GM12878 (cell line): ENCODE measurements at regions not wholly inside any gene's neighbourhood (a gene's known extent, or its start where the extent isn't known, plus 50 kb on each side); places are given as distances from the start of the nearest gene placed in this dataset.

Experiments used
- ATAC-seq: fragments of 200-7000 bp; cut with Tn5 transposase; 3 replicates; pipeline ENCODE4 v1.9.1; 2020; ENCODE audit warnings: mild to moderate bottlenecking, moderate library complexity
- BruUV-seq: library from RNA; stranded (reverse); fragments of 400-500 nt; replicated peaks from 2 replicates; lab custom pipeline; 2021; lab: Mats Ljungman, UMichigan
- CTCF ChIA-PET: fragments of 300-600 bp; sonication (Branson Sonifier 250); formaldehyde crosslinking; extraction: SDS; loops from one replicate; lab custom pipeline; 2021; ENCODE audit warnings: inconsistent platforms; lab: Yijun Ruan, JAX
- POLR2A ChIA-PET: fragments of 350-600 bp; formaldehyde crosslinking; extraction: SDS; loops from one replicate; lab custom pipeline; 2021; ENCODE audit warnings: inconsistent platforms; lab: Charles Lee
- RAD21 ChIA-PET: fragments of 300-600 bp; sonication (Branson Sonifier 250); formaldehyde crosslinking; loops from one replicate; lab custom pipeline; 2023; ENCODE audit warnings: antibody characterized with exemption; ENCODE audit not compliant: unreplicated experiment; lab: Charles Lee
- SMC1A ChIA-PET: fragments of 300-600 bp; sonication (Branson Sonifier 250); formaldehyde crosslinking; loops from one replicate; lab custom pipeline; 2023; ENCODE audit not compliant: unreplicated experiment, uncharacterized antibody; lab: Charles Lee
- DNase-seq: peaks from one replicate; pipeline ENCODE4 v3.0.0-alpha.2; 2011; ENCODE audit warnings: low read depth, low spot score
- FAIRE-seq: peaks from 3 replicates; lab custom pipeline; 2011; peaks lifted over from hg19 to GRCh38; lab: Jason Lieb, UNC
- H2AFZ ChIP-seq: 2 replicates; pipeline ENCODE4 v1.6.0; 2011; ENCODE audit warnings: low read depth, low read length, control low read depth; ENCODE audit not compliant: control insufficient read depth
- H3K27ac ChIP-seq: 2 replicates; pipeline ENCODE4 v1.5.1; 2011; ENCODE audit warnings: control low read depth; ENCODE audit not compliant: control insufficient read depth, insufficient read depth
- H3K27me3 ChIP-seq, 2 experiments: replicated peaks in 1 of 2; 2 replicates each; pipeline versions ENCODE4 v1.6.0 to v1.6.1; 2011; ENCODE audit warnings: low read length in 1 of 2; ENCODE audit not compliant: control insufficient read depth in 2 of 2, insufficient read depth in 2 of 2
- H3K36me3 ChIP-seq, 2 experiments: 2 replicates each; pipeline ENCODE4 v1.5.1; 2011; ENCODE audit warnings: low read length in 1 of 2; ENCODE audit not compliant: control insufficient read depth in 2 of 2, insufficient read depth in 2 of 2
- H3K4me1 ChIP-seq: 2 replicates; pipeline ENCODE4 v1.6.1; 2011; ENCODE audit warnings: mild to moderate bottlenecking, low read length, moderate library complexity, mixed read lengths; ENCODE audit not compliant: control insufficient read depth, insufficient read depth
- H3K4me2 ChIP-seq: 2 replicates; pipeline ENCODE4 v1.6.0; 2011; ENCODE audit warnings: control low read depth; ENCODE audit not compliant: control insufficient read depth, insufficient read depth
- H3K4me3 ChIP-seq: fragments of 200-600 bp; sonication (generic); 2 replicates; pipeline ENCODE4 v1.5.1; 2016
- H3K79me2 ChIP-seq: 2 replicates; pipeline ENCODE4 v1.6.0; 2011; ENCODE audit warnings: low read length; ENCODE audit not compliant: control insufficient read depth, insufficient read depth
- H3K9ac ChIP-seq: 2 replicates; pipeline ENCODE4 v1.8.0; 2011; ENCODE audit warnings: low read length, control low read depth, mixed read lengths; ENCODE audit not compliant: control insufficient read depth, insufficient read depth
- H3K9me3 ChIP-seq: replicated peaks from 3 replicates; pipeline ENCODE4 v1.5.1; 2011; ENCODE audit warnings: mild to moderate bottlenecking, low read length; ENCODE audit not compliant: control insufficient read depth, insufficient read depth
- H4K20me1 ChIP-seq: 2 replicates; pipeline ENCODE4 v1.6.0; 2011; ENCODE audit not compliant: control insufficient read depth, insufficient read depth
- BCLAF1 ChIP-seq: fragments of 450-650 bp; IDR thresholded peaks from 2 replicates; pipeline ENCODE4 v1.6.1; 2017; ENCODE audit warnings: antibody characterized with exemption, mild to moderate bottlenecking, moderate library complexity
- CBX5 ChIP-seq: sonication (generic); IDR thresholded peaks from 2 replicates; pipeline ENCODE4 v1.6.1; 2016; ENCODE audit warnings: low read depth, moderate library complexity, mild to moderate bottlenecking, inconsistent platforms
- NFYA ChIP-seq: IDR thresholded peaks from 2 replicates; pipeline ENCODE4 v1.6.1; 2011; ENCODE audit warnings: low read depth, mild to moderate bottlenecking, low read length, improper control_type of control experiment, borderline replicate concordance
- POLR2AphosphoS2 ChIP-seq: IDR thresholded peaks from 2 replicates; pipeline ENCODE4 v1.6.1; 2011; ENCODE audit warnings: low read depth, mild to moderate bottlenecking, low read length, improper control_type of control experiment, moderate library complexity
- RAD51 ChIP-seq: fragments of 450-650 bp; IDR thresholded peaks from 2 replicates; pipeline ENCODE4 v1.6.1; 2016; ENCODE audit warnings: moderate library complexity, mild to moderate bottlenecking, inconsistent platforms
- USF1 ChIP-seq: IDR thresholded peaks from 2 replicates; pipeline ENCODE4 v1.6.1; 2011; ENCODE audit warnings: borderline replicate concordance, low read depth, mild to moderate bottlenecking, moderate library complexity, mixed read lengths, low read length; ENCODE audit not compliant: insufficient read depth; ENCODE audit errors: extremely low read length
- ZBTB33 ChIP-seq: fragments of 450-650 bp; IDR thresholded peaks from 2 replicates; pipeline ENCODE4 v1.6.1; 2017; ENCODE audit warnings: mild to moderate bottlenecking
- ZNF274 ChIP-seq: IDR thresholded peaks from one replicate; pipeline ENCODE4 v1.8.0; 2011; ENCODE audit not compliant: insufficient read length, insufficient read depth
- WGBS: methylation state at CpG from one replicate; pipeline ENCODE4 v1.1.6; 2016; ENCODE audit warnings: low lambda C conversion rate; ENCODE audit not compliant: insufficient replicate concordance, insufficient coverage; ENCODE audit errors: missing lambda C conversion rate; 5-methylcytosine and 5-hydroxymethylcytosine counted together
- in situ Hi-C: fragments of 300-500 bp; cut with MboI; formaldehyde crosslinking; loops from 9 replicates; pipeline ENCODE4 v1.14.3; 2018; ENCODE audit warnings: mixed read lengths
- intact Hi-C: fragments of 100-400 bp; cut with micrococcal nuclease; formaldehyde crosslinking; loops from one replicate; pipeline ENCODE4 v1.14.2; 2022; ENCODE audit not compliant: unreplicated experiment

- TF ChIP-seq NFYA, result no peak
- peak; percentile 37; the same call in 1 of the 2 replicates for TF ChIP-seq RAD51
- no peak for TF ChIP-seq POLR2AphosphoS2
- no peak for TF ChIP-seq BCLAF1
- no peak for TF ChIP-seq ZBTB33
- no peak for TF ChIP-seq ZNF274
- peak; percentile 41 for TF ChIP-seq USF1
- no peak for TF ChIP-seq CBX5
- Histone ChIP-seq H3K27me3 (peaks cover 0 to 7% of the 10 kb centered on the region in 2 experiments), H3K4me2 (no peak overlapping the region), H3K27ac (no peak overlapping the region), H3K9ac (no peak overlapping the region), H2AFZ (no peak overlapping the region), H4K20me1 (no peaks in the 10 kb centered on the region), H3K4me1 (peaks cover 5% of the 10 kb centered on the region), H3K9me3 (no peaks in the 10 kb centered on the region; the same call in 2 of the 3 replicates), H3K36me3 (no peaks in the 10 kb centered on the region), H3K4me3 (no peak overlapping the region), H3K79me2 (no peaks in the 10 kb centered on the region)
- WGBS, result 43% methylated on average over 3 of the region's 3 CpGs
- ChIA-PET SMC1A (interaction anchor here (0.6 to 1.8 kb wide), 4 partner anchors 8 to 1273 kb away, joined by 3 to 10 read pairs (median 4); no protein-coding TSS in a partner anchor), CTCF (interaction anchor here (0.6 to 2.4 kb wide), 3 partner anchors 9 to 12 kb away, joined by 3 to 13 read pairs (median 3); no protein-coding TSS in a partner anchor), POLR2A (no interaction called here), RAD21 (interaction anchor here (1.3 to 1.5 kb wide), 2 partner anchors 8 to 50 kb away, joined by 3 to 4 read pairs; no protein-coding TSS in a partner anchor)
- no TSS peak for BruUV-seq
- no peak for ATAC-seq
- no peak for FAIRE-seq
- intact Hi-C loops (no loop called here), in situ Hi-C loops (no loop called here)
- DNase-seq, result no peak
These were observed 100.9 kb upstream of the PRB2 start for GRCh38 chr12:11496157-11496851.
